HepG2 (cell line): ENCODE measurements at regions not wholly inside any gene's neighbourhood (a gene's known extent, or its start where the extent isn't known, plus 50 kb on each side); places are given as distances from the start of the nearest gene placed in this dataset.

Experiments
- ATAC-seq: fragments of 200-7000 bp; cut with Tn5 transposase; 3 replicates; pipeline ENCODE4 v1.9.1; 2020; ENCODE audit warnings: mild to moderate bottlenecking, moderate library complexity
- BruUV-seq: library from RNA; stranded (reverse); fragments of 400-500 nt; replicated peaks from 2 replicates; lab custom pipeline; 2021; lab: Mats Ljungman, UMichigan
- CTCF ChIA-PET: fragments of 300-600 bp; formaldehyde crosslinking; extraction: SDS; loops from one replicate; lab custom pipeline; 2021; ENCODE audit warnings: low total read pairs, inconsistent platforms, low intra/inter-chr PET ratio; lab: Yijun Ruan, JAX
- POLR2A ChIA-PET: fragments of 350-600 bp; sonication (Branson Sonifier 250); formaldehyde crosslinking; loops from one replicate; lab custom pipeline; 2020; ENCODE audit warnings: antibody characterized with exemption, inconsistent platforms; lab: Yijun Ruan, JAX
- DNase-seq: peaks from one replicate; pipeline ENCODE4 v3.0.0-alpha.2; 2015; ENCODE audit warnings: low spot score
- FAIRE-seq: peaks from 3 replicates; lab custom pipeline; 2011; peaks lifted over from hg19 to GRCh38; lab: Jason Lieb, UNC
- H2AFZ ChIP-seq: one replicate; pipeline ENCODE4 v1.6.1; 2011; ENCODE audit warnings: low read length, inconsistent platforms
- H3K27ac ChIP-seq: fragments of 300-600 bp; 3 replicates; pipeline ENCODE4 v1.8.0; 2011; ENCODE audit warnings: mixed run types, mild to moderate bottlenecking, mixed read lengths, low read length, inconsistent platforms; ENCODE audit not compliant: insufficient read depth; ENCODE audit errors: extremely low read length
- H3K27me3 ChIP-seq, 2 experiments: fragments of 200-600 bp in 1 of 2; 2 replicates in 1 of 2; 3 replicates in 1 of 2; pipeline versions ENCODE4 v1.6.0 to v1.8.0; 2011; ENCODE audit warnings: low read length in 2 of 2, mild to moderate bottlenecking in 2 of 2, moderate library complexity in 2 of 2, inconsistent platforms in 1 of 2; ENCODE audit not compliant: insufficient read depth in 2 of 2, control insufficient read depth in 1 of 2
- H3K36me3 ChIP-seq, 2 experiments: fragments of 200-600 bp in 1 of 2; replicated peaks in 1 of 2; 2 replicates in 1 of 2; 3 replicates in 1 of 2; pipeline versions ENCODE4 v1.5.1 to v1.8.0; 2011; ENCODE audit warnings: low read length in 2 of 2, inconsistent platforms in 1 of 2; ENCODE audit not compliant: insufficient read depth in 2 of 2, control insufficient read depth in 1 of 2
- H3K4me1 ChIP-seq: 2 replicates; pipeline ENCODE4 v1.5.1; 2012; ENCODE audit warnings: low read length, inconsistent platforms; ENCODE audit not compliant: insufficient read depth
- H3K4me2 ChIP-seq: 2 replicates; pipeline ENCODE4 v1.6.0; 2011; ENCODE audit warnings: low read depth, low read length, inconsistent platforms
- H3K4me3 ChIP-seq, 3 experiments: fragments of 200-600 bp in 1 of 3; sonication (generic), shearing (Covaris generic) in 1 of 3; replicated peaks in 1 of 3; 2 replicates each; pipeline ENCODE4 v1.5.1; 2011 to 2016; ENCODE audit warnings: low read length in 3 of 3, inconsistent platforms in 2 of 3, low read depth in 2 of 3, mild to moderate bottlenecking in 2 of 3, control low read depth in 1 of 3, mixed read lengths in 1 of 3; ENCODE audit not compliant: insufficient read depth in 1 of 3
- H3K79me2 ChIP-seq: one replicate; pipeline ENCODE4 v1.6.1; 2011; ENCODE audit warnings: low read length, inconsistent platforms; ENCODE audit not compliant: insufficient read depth
- H3K9ac ChIP-seq: 2 replicates; pipeline ENCODE4 v1.6.0; 2011; ENCODE audit warnings: mild to moderate bottlenecking, low read depth, low read length, inconsistent platforms; ENCODE audit not compliant: insufficient read depth
- H3K9me3 ChIP-seq: 2 replicates; pipeline ENCODE4 v1.5.1; 2012; ENCODE audit warnings: mild to moderate bottlenecking, low read length
- H4K20me1 ChIP-seq: 2 replicates; pipeline ENCODE4 v1.6.0; 2011; ENCODE audit warnings: inconsistent platforms, mild to moderate bottlenecking, low read length, moderate library complexity; ENCODE audit not compliant: insufficient read depth
- MAFF ChIP-seq: IDR thresholded peaks from 2 replicates; pipeline ENCODE4 v1.6.1; 2011; ENCODE audit warnings: low read depth, low read length, improper control_type of control experiment
- PTBP1 ChIP-seq: fragments of 200-400 bp; formaldehyde crosslinking; IDR thresholded peaks from 2 replicates; pipeline ENCODE4 v1.6.1; 2018; ENCODE audit warnings: low read length, low read depth; ENCODE audit not compliant: poor library complexity, severe bottlenecking
- ZNF367 ChIP-seq: sonication (generic); formaldehyde crosslinking; IDR thresholded peaks from 2 replicates; pipeline ENCODE4 v1.4.0; 2020; ENCODE audit warnings: missing genetic modification reagents, borderline replicate concordance
- ZNF501 ChIP-seq: sonication (generic); formaldehyde crosslinking; IDR thresholded peaks from 2 replicates; pipeline ENCODE4 v1.5.1; 2020; ENCODE audit warnings: mild to moderate bottlenecking, moderate library complexity, missing genetic modification reagents
- WGBS: methylation state at CpG from one replicate; pipeline ENCODE4 v1.1.6; 2017; ENCODE audit warnings: low lambda C conversion rate; 5-methylcytosine and 5-hydroxymethylcytosine counted together
- in situ Hi-C: cut with HindIII; loops from 2 replicates; pipeline ENCODE4 v1.10.0; 2017; ENCODE audit warnings: low pct_unique_long_range_greater_than_20kb; ENCODE audit not compliant: extremely low pct_ligation_motif_present
- intact Hi-C: fragments of 100-400 bp; cut with micrococcal nuclease; formaldehyde crosslinking; loops from one replicate; pipeline ENCODE4 v1.10.0; 2022; ENCODE audit not compliant: unreplicated experiment
- TF ChIP-seq, protein P1 (sequence below): sonication (generic); formaldehyde crosslinking; IDR thresholded peaks from 2 replicates; pipeline ENCODE4 v1.4.0; 2020; ENCODE audit warnings: missing genetic modification reagents
- TF ChIP-seq, protein P2 (sequence below): fragments of 450-650 bp; IDR thresholded peaks from 2 replicates; pipeline ENCODE4 v1.6.1; 2016
- TF ChIP-seq, protein P3 (sequence below): sonication (generic); formaldehyde crosslinking; conservative IDR thresholded peaks from 2 replicates; pipeline ENCODE4 v1.4.0; 2020; ENCODE audit warnings: missing genetic modification reagents
- TF ChIP-seq, protein P4 (sequence below): sonication (generic); formaldehyde crosslinking; IDR thresholded peaks from 2 replicates; pipeline ENCODE4 v1.4.0; 2020; ENCODE audit warnings: mild to moderate bottlenecking, missing genetic modification reagents

DNA sequence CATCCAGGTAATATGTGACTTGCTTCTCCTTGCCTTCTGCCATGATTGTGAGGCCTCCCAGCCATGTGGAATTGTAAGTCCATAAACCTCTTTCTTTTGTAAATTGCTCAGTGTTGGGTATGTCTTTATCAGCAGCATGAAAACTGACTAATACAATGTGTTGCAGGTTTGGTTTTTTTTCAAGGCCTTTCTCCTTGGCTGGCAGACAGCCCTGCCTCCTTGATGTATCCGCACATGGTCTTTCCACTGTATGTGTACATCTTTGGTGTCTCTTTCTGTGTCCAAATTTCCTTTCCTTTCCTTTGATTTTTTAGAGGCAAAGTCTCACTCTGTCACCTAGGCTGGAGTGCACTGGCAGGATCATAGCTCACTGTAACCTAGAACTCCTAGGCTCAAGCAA, 260.1 kb downstream of the TUSC7 start:
- H3K4me1 ChIP-seq = no peaks in the 10 kb centered on the region
- ATAC-seq (no peak), FAIRE-seq (no peak), DNase-seq (no peak)
- intact Hi-C loops = no loop called here
- H3K9me3 ChIP-seq = no peaks in the 10 kb centered on the region
- H3K36me3 ChIP-seq = no peaks in the 10 kb centered on the region
- H2AFZ ChIP-seq = no peak overlapping the region
- no peaks in the 10 kb centered on the region for H3K79me2 ChIP-seq
- no peaks in the 10 kb centered on the region for H4K20me1 ChIP-seq
- H3K27ac ChIP-seq = no peak overlapping the region
- no TSS peak for BruUV-seq
- no peak overlapping the region for H3K4me3 ChIP-seq
- ChIA-PET CTCF (no interaction called here), POLR2A (no interaction called here)
- no peak overlapping the region for H3K4me2 ChIP-seq
- H3K27me3 ChIP-seq = no peaks in the 10 kb centered on the region
- in situ Hi-C loops = no loop called here
- TF ChIP-seq PTBP1 (no peak), ZNF501 (no peak), ZNF367 (CRISPR knock-in tag) (no peak), MAFF (no peak)
- TF ChIP-seq, protein P1, sequence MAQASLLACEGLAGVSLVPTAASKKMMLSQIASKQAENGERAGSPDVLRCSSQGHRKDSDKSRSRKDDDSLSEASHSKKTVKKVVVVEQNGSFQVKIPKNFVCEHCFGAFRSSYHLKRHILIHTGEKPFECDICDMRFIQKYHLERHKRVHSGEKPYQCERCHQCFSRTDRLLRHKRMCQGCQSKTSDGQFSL (CRISPR knock-in tag) = no peak
- TF ChIP-seq, protein P2, sequence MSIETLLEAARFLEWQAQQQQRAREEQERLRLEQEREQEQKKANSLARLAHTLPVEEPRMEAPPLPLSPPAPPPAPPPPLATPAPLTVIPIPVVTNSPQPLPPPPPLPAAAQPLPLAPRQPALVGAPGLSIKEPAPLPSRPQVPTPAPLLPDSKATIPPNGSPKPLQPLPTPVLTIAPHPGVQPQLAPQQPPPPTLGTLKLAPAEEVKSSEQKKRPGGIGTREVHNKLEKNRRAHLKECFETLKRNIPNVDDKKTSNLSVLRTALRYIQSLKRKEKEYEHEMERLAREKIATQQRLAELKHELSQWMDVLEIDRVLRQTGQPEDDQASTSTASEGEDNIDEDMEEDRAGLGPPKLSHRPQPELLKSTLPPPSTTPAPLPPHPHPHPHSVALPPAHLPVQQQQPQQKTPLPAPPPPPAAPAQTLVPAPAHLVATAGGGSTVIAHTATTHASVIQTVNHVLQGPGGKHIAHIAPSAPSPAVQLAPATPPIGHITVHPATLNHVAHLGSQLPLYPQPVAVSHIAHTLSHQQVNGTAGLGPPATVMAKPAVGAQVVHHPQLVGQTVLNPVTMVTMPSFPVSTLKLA = no peak
- TF ChIP-seq, protein P3, sequence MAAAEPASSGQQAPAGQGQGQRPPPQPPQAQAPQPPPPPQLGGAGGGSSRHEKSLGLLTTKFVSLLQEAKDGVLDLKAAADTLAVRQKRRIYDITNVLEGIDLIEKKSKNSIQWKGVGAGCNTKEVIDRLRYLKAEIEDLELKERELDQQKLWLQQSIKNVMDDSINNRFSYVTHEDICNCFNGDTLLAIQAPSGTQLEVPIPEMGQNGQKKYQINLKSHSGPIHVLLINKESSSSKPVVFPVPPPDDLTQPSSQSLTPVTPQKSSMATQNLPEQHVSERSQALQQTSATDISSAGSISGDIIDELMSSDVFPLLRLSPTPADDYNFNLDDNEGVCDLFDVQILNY = no peak
- TF ChIP-seq, protein P4, sequence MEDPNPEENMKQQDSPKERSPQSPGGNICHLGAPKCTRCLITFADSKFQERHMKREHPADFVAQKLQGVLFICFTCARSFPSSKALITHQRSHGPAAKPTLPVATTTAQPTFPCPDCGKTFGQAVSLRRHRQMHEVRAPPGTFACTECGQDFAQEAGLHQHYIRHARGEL = no peak
- 39% methylated on average over 1 of the region's 1 CpG for WGBS
- no peak overlapping the region for H3K9ac ChIP-seq
